K562 (cell line): ENCODE measurements at regions not wholly inside any gene's neighbourhood (a gene's known extent, or its start where the extent isn't known, plus 50 kb on each side); places are given as distances from the start of the nearest gene placed in this dataset.

Experiments used
- ATAC-seq: fragments of 200-7000 bp; cut with Tn5 transposase; 3 replicates; pipeline ENCODE4 v1.9.1; 2020; ENCODE audit warnings: moderate library complexity
- BruUV-seq: library from RNA; stranded (reverse); fragments of 400-500 nt; replicated peaks from 2 replicates; lab custom pipeline; 2021; lab: Mats Ljungman, UMichigan
- CTCF ChIA-PET: fragments of 300-600 bp; formaldehyde crosslinking; extraction: SDS; loops from one replicate; lab custom pipeline; 2021; ENCODE audit warnings: low intra/inter-chr PET ratio; lab: Yijun Ruan, JAX
- POLR2A ChIA-PET: fragments of 300-600, 350-650 bp; sonication (Branson Sonifier 250); formaldehyde crosslinking; extraction: SDS; loops from one replicate; lab custom pipeline; 2021; ENCODE audit warnings: antibody characterized with exemption, inconsistent platforms; lab: Yijun Ruan, JAX
- DNase-seq, 4 experiments: peaks; one replicate each; pipeline versions ENCODE4 v3.0.0 to v3.0.0-alpha.2; 2011 to 2018; ENCODE audit warnings: low spot score in 3 of 4, mixed read lengths in 3 of 4; ENCODE audit errors: extremely low read depth in 1 of 4
- FAIRE-seq: peaks from 2 replicates; lab custom pipeline; 2011; peaks lifted over from hg19 to GRCh38; lab: Jason Lieb, UNC
- H2AFZ ChIP-seq: 2 replicates; pipeline ENCODE4 v1.6.0; 2011; ENCODE audit warnings: low read depth, low read length, control low read depth, inconsistent platforms
- H3K27ac ChIP-seq: fragments of 200-600 bp; 3 replicates; pipeline ENCODE4 v1.8.0; 2011; ENCODE audit warnings: low read depth, mild to moderate bottlenecking, control low read depth, inconsistent platforms, low read length, moderate library complexity, mixed read lengths; ENCODE audit errors: extremely low read depth
- H3K27me3 ChIP-seq, 2 experiments: fragments of 300-600 bp in 1 of 2; 2 replicates in 1 of 2; 3 replicates in 1 of 2; pipeline versions ENCODE4 v1.6.0 to v1.8.0; 2011; ENCODE audit warnings: inconsistent platforms in 2 of 2, low read length in 2 of 2, mild to moderate bottlenecking in 1 of 2, mixed read lengths in 1 of 2, moderate library complexity in 1 of 2; ENCODE audit not compliant: control insufficient read depth in 2 of 2, insufficient read depth in 2 of 2
- H3K36me3 ChIP-seq: fragments of 300-600 bp; 3 replicates; pipeline ENCODE4 v1.8.0; 2011; ENCODE audit warnings: mild to moderate bottlenecking, low read length, inconsistent platforms; ENCODE audit not compliant: control insufficient read depth, insufficient read depth
- H3K4me1 ChIP-seq, 2 experiments: fragments of 200-600 bp in 1 of 2; replicated peaks in 1 of 2; 2 replicates in 1 of 2; 3 replicates in 1 of 2; pipeline versions ENCODE4 v1.5.1 to v1.8.0; 2011; ENCODE audit warnings: inconsistent platforms in 2 of 2, low read length in 2 of 2, mild to moderate bottlenecking in 1 of 2, mixed read lengths in 1 of 2, moderate library complexity in 1 of 2; ENCODE audit not compliant: control insufficient read depth in 2 of 2, insufficient read depth in 2 of 2
- H3K4me2 ChIP-seq: 2 replicates; pipeline ENCODE4 v1.6.1; 2011; ENCODE audit warnings: low read length, control low read depth, inconsistent platforms, mixed read lengths; ENCODE audit not compliant: insufficient read depth
- H3K4me3 ChIP-seq: fragments of 200-600 bp; sonication (generic), shearing (Covaris generic); 2 replicates; pipeline ENCODE4 v1.5.1; 2016; ENCODE audit warnings: control low read depth, inconsistent platforms
- H3K79me2 ChIP-seq: fragments of 200-600 bp; 3 replicates; pipeline ENCODE4 v1.8.0; 2011; ENCODE audit warnings: low read length, inconsistent platforms; ENCODE audit not compliant: control insufficient read depth, insufficient read depth
- H3K9ac ChIP-seq, 2 experiments: 2 replicates each; pipeline versions ENCODE4 v1.6.0 to v1.6.1; 2011; ENCODE audit warnings: low read depth in 2 of 2, low read length in 2 of 2, control low read depth in 1 of 2, inconsistent platforms in 1 of 2, mild to moderate bottlenecking in 1 of 2, mixed read lengths in 1 of 2; ENCODE audit not compliant: insufficient read depth in 1 of 2
- H3K9me1 ChIP-seq: one replicate; pipeline ENCODE4 v1.6.0; 2011; ENCODE audit warnings: inconsistent platforms, mild to moderate bottlenecking, low read length, moderate library complexity; ENCODE audit not compliant: control insufficient read depth, insufficient read depth
- H3K9me3 ChIP-seq: replicated peaks from 2 replicates; pipeline ENCODE4 v1.5.1; 2011; ENCODE audit warnings: low read depth, low read length, inconsistent platforms; ENCODE audit not compliant: control insufficient read depth, insufficient read depth
- H4K20me1 ChIP-seq: replicated peaks from 2 replicates; pipeline ENCODE4 v1.6.1; 2011; ENCODE audit warnings: low read length, inconsistent platforms, mixed read lengths; ENCODE audit not compliant: control insufficient read depth, insufficient read depth
- CBX2 ChIP-seq: fragments of 200-600 bp; sonication (generic); IDR thresholded peaks from one replicate; pipeline ENCODE4 v1.6.1; 2012; ENCODE audit warnings: mild to moderate bottlenecking, low read length, inconsistent platforms; ENCODE audit not compliant: insufficient read depth, poor library complexity, severe bottlenecking
- KAT8 ChIP-seq: fragments of 450-650 bp; IDR thresholded peaks from 2 replicates; pipeline ENCODE4 v1.6.1; 2016; ENCODE audit warnings: low read depth, mild to moderate bottlenecking
- PTTG1 ChIP-seq: fragments of 450-650 bp; IDR thresholded peaks from 2 replicates; pipeline ENCODE4 v1.6.1; 2016; ENCODE audit warnings: low read depth, mild to moderate bottlenecking, missing genetic modification characterization, missing compliant biosample characterization
- SAFB2 ChIP-seq: fragments of 200-400 bp; formaldehyde crosslinking; IDR thresholded peaks from 2 replicates; pipeline ENCODE4 v1.6.1; 2018; ENCODE audit warnings: borderline replicate concordance, low read length, low read depth, moderate library complexity; ENCODE audit not compliant: severe bottlenecking
- SLC30A9 ChIP-seq: fragments of 250-450 bp; sonication (Bioruptor Pico); IDR thresholded peaks from 2 replicates; pipeline ENCODE4 v1.8.0; 2022; ENCODE audit warnings: mild to moderate bottlenecking, moderate library complexity
- SMARCB1 ChIP-seq: IDR thresholded peaks from 2 replicates; pipeline ENCODE4 v1.6.1; 2011; ENCODE audit warnings: improper control_type of control experiment, low read depth; ENCODE audit not compliant: insufficient read length
- TBL1XR1 ChIP-seq, 2 experiments: IDR thresholded peaks; 2 replicates each; pipeline ENCODE4 v1.6.1; 2012; ENCODE audit warnings: improper control_type of control experiment in 2 of 2, low read length in 2 of 2, mild to moderate bottlenecking in 1 of 2
- ZNF436 ChIP-seq: fragments of 250-450, 450-650 bp; sonication (Bioruptor Pico); formaldehyde crosslinking; IDR thresholded peaks from 2 replicates; pipeline ENCODE4 v1.7.0; 2020; ENCODE audit warnings: mild to moderate bottlenecking
- ZNF778 ChIP-seq: fragments of 450-650 bp; formaldehyde crosslinking; IDR thresholded peaks from 2 replicates; pipeline ENCODE4 v1.4.0; 2020; ENCODE audit warnings: mild to moderate bottlenecking, moderate library complexity
- WGBS: fragments of 100-300 bp; shearing (Covaris generic); methylation state at CpG from one replicate; pipeline ENCODE4 v1.1.6; 2016; ENCODE audit warnings: low coverage, mixed read lengths; ENCODE audit not compliant: insufficient coverage; ENCODE audit errors: missing lambda C conversion rate; 5-methylcytosine and 5-hydroxymethylcytosine counted together
- in situ Hi-C: fragments of 300-500 bp; cut with MboI; formaldehyde crosslinking; loops from 4 replicates; pipeline ENCODE4 v1.15.0; 2018; ENCODE audit warnings: inconsistent platforms, mixed read lengths
- intact Hi-C: fragments of 100-400 bp; cut with micrococcal nuclease; formaldehyde crosslinking; loops from 2 replicates; pipeline ENCODE4 v1.14.2; 2022
- TF ChIP-seq, protein P1 (sequence below): fragments of 450-650 bp; IDR thresholded peaks from 2 replicates; pipeline ENCODE4 v1.6.1; 2017; ENCODE audit warnings: antibody characterized with exemption, mild to moderate bottlenecking

DNA sequence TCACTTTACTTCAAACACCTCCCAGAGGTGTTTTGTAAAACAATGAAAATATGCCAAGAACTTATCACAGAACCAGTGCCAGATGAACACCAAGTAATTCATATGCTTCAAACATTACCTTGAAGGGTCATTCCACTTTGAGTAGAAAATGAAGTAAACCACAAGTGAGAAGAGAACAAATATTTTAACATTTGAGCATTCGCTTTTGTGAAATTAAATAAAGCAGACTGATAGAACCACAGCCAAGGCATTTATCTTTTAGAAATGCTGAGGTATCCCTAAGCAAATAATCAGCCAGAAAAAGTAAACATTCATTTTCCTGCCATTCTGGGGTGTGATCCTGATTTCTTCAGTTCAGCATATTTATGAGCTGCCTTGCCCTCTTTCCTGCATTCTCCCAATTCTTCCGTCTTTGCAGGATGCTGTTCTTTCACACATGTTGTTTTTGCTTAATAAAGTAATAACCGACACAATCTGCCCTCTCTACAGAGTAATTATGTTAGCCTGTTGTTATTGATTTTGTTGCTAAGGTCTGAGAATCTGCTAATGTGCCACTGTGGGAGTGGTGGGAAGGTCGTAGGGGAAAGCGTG, 235.6 kb upstream of the TGFBR2 start:
- ATAC-seq = no peak
- intact Hi-C loops = no loop called here
- CTCF ChIA-PET = no interaction called here
- no peaks in the 10 kb centered on the region for H3K36me3 ChIP-seq
- no peaks in the 10 kb centered on the region for H3K4me1 ChIP-seq
- 0% methylated on average over 5 of the region's 5 CpGs for WGBS
- H3K9me1 ChIP-seq = no peaks in the 10 kb centered on the region
- H3K4me3 ChIP-seq = no peak overlapping the region
- H3K79me2 ChIP-seq = no peaks in the 10 kb centered on the region
- TF ChIP-seq, protein P1, sequence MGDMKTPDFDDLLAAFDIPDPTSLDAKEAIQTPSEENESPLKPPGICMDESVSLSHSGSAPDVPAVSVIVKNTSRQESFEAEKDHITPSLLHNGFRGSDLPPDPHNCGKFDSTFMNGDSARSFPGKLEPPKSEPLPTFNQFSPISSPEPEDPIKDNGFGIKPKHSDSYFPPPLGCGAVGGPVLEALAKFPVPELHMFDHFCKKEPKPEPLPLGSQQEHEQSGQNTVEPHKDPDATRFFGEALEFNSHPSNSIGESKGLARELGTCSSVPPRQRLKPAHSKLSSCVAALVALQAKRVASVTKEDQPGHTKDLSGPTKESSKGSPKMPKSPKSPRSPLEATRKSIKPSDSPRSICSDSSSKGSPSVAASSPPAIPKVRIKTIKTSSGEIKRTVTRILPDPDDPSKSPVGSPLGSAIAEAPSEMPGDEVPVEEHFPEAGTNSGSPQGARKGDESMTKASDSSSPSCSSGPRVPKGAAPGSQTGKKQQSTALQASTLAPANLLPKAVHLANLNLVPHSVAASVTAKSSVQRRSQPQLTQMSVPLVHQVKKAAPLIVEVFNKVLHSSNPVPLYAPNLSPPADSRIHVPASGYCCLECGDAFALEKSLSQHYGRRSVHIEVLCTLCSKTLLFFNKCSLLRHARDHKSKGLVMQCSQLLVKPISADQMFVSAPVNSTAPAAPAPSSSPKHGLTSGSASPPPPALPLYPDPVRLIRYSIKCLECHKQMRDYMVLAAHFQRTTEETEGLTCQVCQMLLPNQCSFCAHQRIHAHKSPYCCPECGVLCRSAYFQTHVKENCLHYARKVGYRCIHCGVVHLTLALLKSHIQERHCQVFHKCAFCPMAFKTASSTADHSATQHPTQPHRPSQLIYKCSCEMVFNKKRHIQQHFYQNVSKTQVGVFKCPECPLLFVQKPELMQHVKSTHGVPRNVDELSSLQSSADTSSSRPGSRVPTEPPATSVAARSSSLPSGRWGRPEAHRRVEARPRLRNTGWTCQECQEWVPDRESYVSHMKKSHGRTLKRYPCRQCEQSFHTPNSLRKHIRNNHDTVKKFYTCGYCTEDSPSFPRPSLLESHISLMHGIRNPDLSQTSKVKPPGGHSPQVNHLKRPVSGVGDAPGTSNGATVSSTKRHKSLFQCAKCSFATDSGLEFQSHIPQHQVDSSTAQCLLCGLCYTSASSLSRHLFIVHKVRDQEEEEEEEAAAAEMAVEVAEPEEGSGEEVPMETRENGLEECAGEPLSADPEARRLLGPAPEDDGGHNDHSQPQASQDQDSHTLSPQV = no peak
- no peak for TF ChIP-seq SAFB2
- no peak for TF ChIP-seq TBL1XR1 (IDR thresholded peaks at IDR 0.05; ENCODE audit: low read length in 2 of 2)
- no peak for TF ChIP-seq SLC30A9 (CRISPR knock-in tag)
- TF ChIP-seq ZNF436 (CRISPR knock-in tag) = no peak
- TF ChIP-seq CBX2 = no peak
- no peak for TF ChIP-seq KAT8
- TF ChIP-seq ZNF778 (CRISPR knock-in tag) = no peak
- TF ChIP-seq SMARCB1 = no peak
- no peak for TF ChIP-seq PTTG1
- TF ChIP-seq, all 486 proteins: peak for 0
- no peaks in the 10 kb centered on the region for H3K9me3 ChIP-seq
- H3K9ac ChIP-seq = no peak overlapping the region
- POLR2A ChIA-PET = no interaction called here
- H2AFZ ChIP-seq = no peak overlapping the region
- BruUV-seq = no TSS peak
- in situ Hi-C loops = no loop called here
- H3K27ac ChIP-seq = no peak overlapping the region
- FAIRE-seq = no peak
- no peak overlapping the region for H3K4me2 ChIP-seq
- no peaks in the 10 kb centered on the region for H3K27me3 ChIP-seq
- no peak for DNase-seq
- H4K20me1 ChIP-seq = no peaks in the 10 kb centered on the region
